B cell (primary cell): ENCODE measurements at regions not wholly inside any gene's neighbourhood (a gene's known extent, or its start where the extent isn't known, plus 50 kb on each side); places are given as distances from the start of the nearest gene placed in this dataset.
"Not testable (repeated sequence)": the region's sequence is repeated elsewhere in the genome, so short reads cannot be mapped to it uniquely, and the experiment has no call there.

Experiments used
- CTCF ChIP-seq: fragments of 200-600 bp; IDR thresholded peaks from one replicate; pipeline ENCODE4 v1.8.0; 2022; ENCODE audit warnings: antibody characterized with exemption, mild to moderate bottlenecking
- EZH2 ChIP-seq: IDR thresholded peaks from 2 replicates; pipeline ENCODE4 v1.6.1; 2012; ENCODE audit warnings: borderline replicate concordance, low read depth, mild to moderate bottlenecking, moderate library complexity, low read length; ENCODE audit not compliant: insufficient read depth, poor library complexity, severe bottlenecking

- TF ChIP-seq CTCF, EZH2: not testable (repeated sequence)
Observed at GRCh38 chr21:9790354-9790753, 731.0 kb upstream of the TPTE start.
